HG02852 (cell line): ENCODE measurements at regions not wholly inside any gene's neighbourhood (a gene's known extent, or its start where the extent isn't known, plus 50 kb on each side); places are given as distances from the start of the nearest gene placed in this dataset.

Experiments used
- ATAC-seq: cut with Tn5 transposase; IDR thresholded peaks from one replicate; pipeline ENCODE4 v1.9.1; 2021; ENCODE audit warnings: mild to moderate bottlenecking, moderate library complexity; ENCODE audit not compliant: unreplicated experiment

- ATAC-seq = no peak
These were observed 236.2 kb upstream of the FLRT2 start for GRCh38 chr14:85293612-85294234.

- ATAC-seq = no peak
These were observed 234.6 kb upstream of the FLRT2 start for GRCh38 chr14:85295318-85295717.

- no peak for ATAC-seq
These were observed 233.3 kb upstream of the FLRT2 start for GRCh38 chr14:85296456-85297210.

- no peak for ATAC-seq
These were observed 229.8 kb upstream of the FLRT2 start for GRCh38 chr14:85300107-85300506.

- no peak for ATAC-seq
These were observed 228.4 kb upstream of the FLRT2 start for GRCh38 chr14:85301506-85301905.

- ATAC-seq = no peak
These were observed 223.9 kb upstream of the FLRT2 start for GRCh38 chr14:85306024-85306423.

GRCh38 chr14:85308531-85309300 is 221.2 kb upstream of the FLRT2 start:
- ATAC-seq = no peak

- no peak for ATAC-seq
These were observed 219.3 kb upstream of the FLRT2 start for GRCh38 chr14:85310491-85311272.

- no peak for ATAC-seq
These were observed 216.3 kb upstream of the FLRT2 start for GRCh38 chr14:85313560-85314207.

GRCh38 chr14:85315290-85315689 is 214.7 kb upstream of the FLRT2 start:
- ATAC-seq = no peak

- ATAC-seq = no peak
These were observed 214.1 kb upstream of the FLRT2 start for GRCh38 chr14:85315733-85316290.

- ATAC-seq = no peak
These were observed 213.1 kb upstream of the FLRT2 start for GRCh38 chr14:85316701-85317410.

GRCh38 chr14:85317491-85318021 is 212.4 kb upstream of the FLRT2 start:
- ATAC-seq = no peak

GRCh38 chr14:85319101-85319500 is 210.8 kb upstream of the FLRT2 start:
- no peak for ATAC-seq

- no peak for ATAC-seq
These were observed 209.8 kb upstream of the FLRT2 start for GRCh38 chr14:85319998-85320630.

GRCh38 chr14:85325134-85326017 is 204.6 kb upstream of the FLRT2 start:
- ATAC-seq = no peak

- ATAC-seq = no peak
These were observed 197.5 kb upstream of the FLRT2 start for GRCh38 chr14:85332401-85332800.

- no peak for ATAC-seq
These were observed 196.6 kb upstream of the FLRT2 start for GRCh38 chr14:85333313-85333712.
